T1000 (cell line): ENCODE measurements at regions not wholly inside any gene's neighbourhood (a gene's known extent, or its start where the extent isn't known, plus 50 kb on each side); places are given as distances from the start of the nearest gene placed in this dataset.

Source experiments
- DNase-seq: peaks from one replicate; lab custom pipeline; 2025; ENCODE audit warnings: mixed read lengths; lab: John Stamatoyannopoulos, UW

DNA sequence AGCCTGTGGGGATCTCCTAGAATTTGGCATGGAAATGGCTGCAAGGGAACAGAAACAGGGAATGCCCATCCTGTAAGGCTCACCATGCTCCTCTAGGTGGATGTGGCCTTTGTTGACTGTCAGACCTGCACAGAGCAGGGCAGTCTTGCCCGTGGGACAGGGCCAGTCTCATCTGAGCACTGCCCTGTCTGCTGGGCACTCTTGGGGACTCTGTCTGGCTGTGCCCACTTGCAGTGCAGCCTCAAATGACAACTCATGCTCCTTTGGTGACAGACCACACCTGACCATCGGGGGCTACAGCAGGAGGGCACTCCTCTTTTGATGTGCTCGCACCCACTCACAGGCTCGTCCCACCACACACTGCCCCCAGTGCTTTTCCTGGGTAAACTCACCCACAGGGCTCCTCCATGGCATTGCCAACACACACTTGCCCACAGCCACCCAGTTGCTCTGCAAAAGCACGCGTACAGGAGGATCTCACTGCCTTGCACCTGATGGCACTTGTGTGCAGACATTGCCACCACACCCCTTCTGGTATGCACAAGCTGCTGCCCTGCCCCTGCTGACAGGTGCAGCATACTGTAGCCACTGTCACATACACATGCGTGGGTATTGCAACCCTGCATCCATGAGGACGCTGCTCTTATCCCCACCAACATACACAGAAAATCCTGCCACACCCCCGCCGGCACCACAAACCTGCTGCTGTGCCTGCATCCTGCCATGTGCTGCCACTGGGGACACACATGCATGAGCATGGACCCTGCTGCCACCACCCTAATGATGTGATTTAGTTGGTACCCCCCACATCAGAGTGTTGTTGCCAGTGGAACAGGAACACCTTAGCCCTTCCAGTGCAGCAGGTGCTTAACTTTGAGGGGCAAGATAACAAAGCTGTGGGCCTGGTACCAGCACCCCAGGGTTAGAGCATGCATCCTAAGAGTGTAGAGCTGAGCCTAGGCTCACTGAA lies 100.1 kb upstream of the ARHGEF9 start:
- DNase-seq, result no peak

DNA sequence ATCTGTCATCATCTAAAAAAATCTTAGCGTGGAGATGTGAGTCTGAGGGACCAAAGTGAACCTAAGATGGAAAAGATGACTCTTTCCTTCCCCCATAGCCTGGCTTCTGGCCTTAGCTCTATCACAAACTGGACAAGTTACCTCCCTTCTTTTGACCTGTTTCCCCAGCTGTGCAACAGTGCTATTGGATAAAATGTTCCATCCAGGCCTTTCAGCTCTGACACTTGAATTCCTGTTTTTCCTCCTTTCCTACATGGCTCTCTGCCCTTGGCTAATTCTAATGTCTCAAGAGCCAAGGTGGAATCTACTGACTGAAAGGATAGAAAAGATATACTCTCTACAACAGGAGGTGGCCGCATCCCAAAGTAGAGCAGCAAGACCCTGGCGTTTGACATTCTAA lies 84.5 kb upstream of the ARHGEF9 start:
- no peak for DNase-seq

DNA sequence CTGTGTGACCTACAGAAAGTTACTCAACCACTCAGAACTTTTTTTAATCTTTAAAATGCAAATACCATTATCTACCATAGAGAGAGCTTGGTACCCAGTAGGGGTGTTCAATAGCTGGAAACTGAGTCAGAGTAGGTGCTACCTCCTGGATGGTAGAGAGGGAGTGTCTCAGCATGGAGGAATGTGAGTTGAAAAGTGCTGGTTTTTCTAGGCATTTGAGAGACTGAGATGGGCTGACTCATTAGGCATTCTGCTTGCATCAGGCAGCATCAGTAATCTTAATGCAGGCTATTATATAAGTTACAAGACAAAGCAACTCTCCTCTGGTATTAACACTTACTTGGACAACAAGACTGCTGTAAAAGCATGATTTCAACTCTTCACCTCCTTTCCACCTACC lies 70.9 kb upstream of the ARHGEF9 start:
- no peak for DNase-seq

DNA sequence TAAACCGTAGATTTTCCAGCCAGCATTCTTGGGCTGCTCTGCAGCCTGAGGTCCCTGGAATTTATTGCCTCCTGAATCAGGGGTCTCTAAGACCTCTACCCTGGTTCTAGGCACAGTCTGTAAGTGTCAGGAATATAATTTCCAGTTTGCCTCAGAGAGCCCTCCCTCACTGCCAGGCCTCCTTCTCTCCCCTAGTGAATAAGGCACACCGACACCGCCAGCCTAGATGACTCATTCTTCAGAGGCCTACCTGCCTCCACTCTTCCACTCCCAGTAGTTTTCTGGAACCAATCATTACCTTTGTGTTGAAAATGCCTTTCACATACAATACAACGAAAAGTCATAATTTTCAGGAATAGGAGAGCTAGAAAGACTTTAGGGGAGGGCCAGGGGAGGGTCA lies 50.3 kb upstream of the ARHGEF9 start:
- DNase-seq, result no peak
